ENCODE measurements at regions not wholly inside any gene's neighbourhood (a gene's known extent, or its start where the extent isn't known, plus 50 kb on each side); places are given as distances from the start of the nearest gene placed in this dataset.

- Histone ChIP-seq H3K9me3 (ENCODE audit: low read length) (no peaks in the 10 kb centered on the region), H3K9me2 (replicated peaks; ENCODE audit: low read length) (no peaks in the 10 kb centered on the region), H3K27me3 (ENCODE audit: low read length) (peaks cover 6% of the 10 kb centered on the region; the same call in 1 of the 2 replicates), H2AFZ (ENCODE audit: low read length) (no peak overlapping the region), H3K4me3 (ENCODE audit: low read length) (no peak overlapping the region), H3K27ac (ENCODE audit: low read length) (no peak overlapping the region), H3K36me3 (ENCODE audit: low read depth, low read length) (no peaks in the 10 kb centered on the region), H4K20me1 (ENCODE audit: low read length) (no peaks in the 10 kb centered on the region), H3K9ac (ENCODE audit: low read length) (no peak overlapping the region), H3K4me2 (ENCODE audit: low read length) (no peak overlapping the region), H3F3A (ENCODE audit: low read length, unreplicated experiment) (no peaks in the 10 kb centered on the region), H3K4me1 (ENCODE audit: insufficient read depth, low read length) (no peaks in the 10 kb centered on the region), H3K79me2 (ENCODE audit: low read length) (no peaks in the 10 kb centered on the region)
- POLR2A ChIA-PET (ENCODE audit: unreplicated experiment), result no interaction called here
- no TSS peak for BruUV-seq (replicated peaks)
- TF ChIP-seq EZH2phosphoT487 (IDR thresholded peaks at IDR 0.05; ENCODE audit: borderline replicate concordance, low read length) (no peak), CTCF (conservative IDR thresholded peaks at IDR 0.05; ENCODE audit: low read depth, low read length) (no peak), EZH2 (IDR thresholded peaks at IDR 0.05; ENCODE audit: low read length, unreplicated experiment) (no peak)
- intact Hi-C loops (cut with micrococcal nuclease), result no loop called here
- CTCF ChIA-PET, result no interaction called here
- ATAC-seq (no peak), DNase-seq (no peak)
Observed at GRCh38 chr9:1919229-1919628, 95.9 kb upstream of the SMARCA2 start.

GRCh38 chr9:1920386-1920785 is 94.8 kb upstream of the SMARCA2 start:
- no peaks in the 10 kb centered on the region for H3K36me3 ChIP-seq (ENCODE audit: low read depth, low read length)
- TF ChIP-seq EZH2phosphoT487 (IDR thresholded peaks at IDR 0.05; ENCODE audit: borderline replicate concordance, low read length) (no peak), CTCF (conservative IDR thresholded peaks at IDR 0.05; ENCODE audit: low read depth, low read length) (no peak), EZH2 (IDR thresholded peaks at IDR 0.05; ENCODE audit: low read length, unreplicated experiment) (no peak)
- H3K9me2 ChIP-seq (replicated peaks; ENCODE audit: low read length), result no peaks in the 10 kb centered on the region
- no peak overlapping the region for H2AFZ ChIP-seq (ENCODE audit: low read length)
- no peak overlapping the region for H3K27ac ChIP-seq (ENCODE audit: low read length)
- H3K9ac ChIP-seq (ENCODE audit: low read length), result no peak overlapping the region
- H3K79me2 ChIP-seq (ENCODE audit: low read length), result no peaks in the 10 kb centered on the region
- ATAC-seq (no peak), DNase-seq (no peak)
- H3F3A ChIP-seq (ENCODE audit: low read length, unreplicated experiment), result no peaks in the 10 kb centered on the region
- H3K4me3 ChIP-seq (ENCODE audit: low read length), result no peak overlapping the region
- H3K4me1 ChIP-seq (ENCODE audit: insufficient read depth, low read length), result no peaks in the 10 kb centered on the region
- POLR2A ChIA-PET (ENCODE audit: unreplicated experiment), result no interaction called here
- intact Hi-C loops (cut with micrococcal nuclease), result no loop called here
- no peaks in the 10 kb centered on the region for H4K20me1 ChIP-seq (ENCODE audit: low read length)
- no TSS peak for BruUV-seq (replicated peaks)
- peaks cover 6% of the 10 kb centered on the region; the same call in 1 of the 2 replicates for H3K27me3 ChIP-seq (ENCODE audit: low read length)
- H3K9me3 ChIP-seq (ENCODE audit: low read length), result no peaks in the 10 kb centered on the region
- H3K4me2 ChIP-seq (ENCODE audit: low read length), result no peak overlapping the region
- CTCF ChIA-PET, result no interaction called here

- no peak overlapping the region for H2AFZ ChIP-seq (ENCODE audit: low read length)
- BruUV-seq (replicated peaks), result no TSS peak
- H3K79me2 ChIP-seq (ENCODE audit: low read length), result no peaks in the 10 kb centered on the region
- no peak overlapping the region for H3K9ac ChIP-seq (ENCODE audit: low read length)
- H3K27me3 ChIP-seq (ENCODE audit: low read length), result peaks cover 6% of the 10 kb centered on the region; the same call in 1 of the 2 replicates
- DNase-seq (no peak), ATAC-seq (no peak)
- no peak overlapping the region for H3K4me3 ChIP-seq (ENCODE audit: low read length)
- H3F3A ChIP-seq (ENCODE audit: low read length, unreplicated experiment), result no peaks in the 10 kb centered on the region
- TF ChIP-seq CTCF (conservative IDR thresholded peaks at IDR 0.05; ENCODE audit: low read depth, low read length) (no peak), EZH2 (IDR thresholded peaks at IDR 0.05; ENCODE audit: low read length, unreplicated experiment) (no peak), EZH2phosphoT487 (IDR thresholded peaks at IDR 0.05; ENCODE audit: borderline replicate concordance, low read length) (no peak)
- no peaks in the 10 kb centered on the region for H3K9me3 ChIP-seq (ENCODE audit: low read length)
- no peak overlapping the region for H3K27ac ChIP-seq (ENCODE audit: low read length)
- no peaks in the 10 kb centered on the region for H3K4me1 ChIP-seq (ENCODE audit: insufficient read depth, low read length)
- intact Hi-C loops (cut with micrococcal nuclease), result no loop called here
- no peaks in the 10 kb centered on the region for H3K36me3 ChIP-seq (ENCODE audit: low read depth, low read length)
- H3K9me2 ChIP-seq (replicated peaks; ENCODE audit: low read length), result no peaks in the 10 kb centered on the region
- ChIA-PET CTCF (no interaction called here), POLR2A (ENCODE audit: unreplicated experiment) (no interaction called here)
- no peaks in the 10 kb centered on the region for H4K20me1 ChIP-seq (ENCODE audit: low read length)
- H3K4me2 ChIP-seq (ENCODE audit: low read length), result no peak overlapping the region
Observed at GRCh38 chr9:1922026-1922425, 93.1 kb upstream of the SMARCA2 start.
